HCT116 (cell line): ENCODE measurements at regions not wholly inside any gene's neighbourhood (a gene's known extent, or its start where the extent isn't known, plus 50 kb on each side); places are given as distances from the start of the nearest gene placed in this dataset.

Experiments
- ATAC-seq: fragments of 200-7000 bp; cut with Tn5 transposase; 2 replicates; pipeline ENCODE4 v1.9.1; 2020; ENCODE audit warnings: mild to moderate bottlenecking, moderate library complexity
- BruUV-seq: library from RNA; stranded (reverse); fragments of 400-500 nt; replicated peaks from 2 replicates; lab custom pipeline; 2021; lab: Mats Ljungman, UMichigan
- CTCF ChIA-PET: fragments of 300-600 bp; sonication (Branson Sonifier 250); formaldehyde crosslinking; loops from one replicate; lab custom pipeline; 2021; ENCODE audit warnings: antibody characterized with exemption; lab: Charles Lee
- POLR2A ChIA-PET: fragments of 300-600, 350-600 bp; sonication (Branson Sonifier 250); formaldehyde crosslinking; loops from one replicate; lab custom pipeline; 2021; ENCODE audit warnings: antibody characterized with exemption; lab: Charles Lee
- RAD21 ChIA-PET, 2 experiments: fragments of 300-600 bp; sonication (Branson Sonifier 250); formaldehyde crosslinking; loops; one replicate each; lab custom pipeline; 2023; ENCODE audit warnings: low total read pairs in 2 of 2; ENCODE audit not compliant: uncharacterized antibody in 2 of 2, unreplicated experiment in 2 of 2, low non-redundant PET in 1 of 2; lab: Charles Lee
- DNase-seq: peaks from one replicate; pipeline ENCODE4 v3.0.0-alpha.2; 2010; ENCODE audit warnings: low read depth, low spot score
- H2AFZ ChIP-seq: fragments of 200-600 bp; shearing (Covaris generic), sonication (generic); 2 replicates; pipeline ENCODE4 v1.6.1; 2017; ENCODE audit warnings: low read depth, mixed run types, mixed read lengths, antibody characterized with exemption, low read length; ENCODE audit not compliant: poor library complexity, severe bottlenecking
- H3K27ac ChIP-seq: 2 replicates; pipeline ENCODE4 v1.5.1; 2012; ENCODE audit warnings: low read depth, low read length
- H3K27me3 ChIP-seq: fragments of 200-600 bp; sonication (generic); 2 replicates; pipeline ENCODE4 v1.6.1; 2016; ENCODE audit warnings: mixed run types, low read length, mixed read lengths; ENCODE audit not compliant: insufficient read depth
- H3K36me3 ChIP-seq, 2 experiments: fragments of 200-500 bp in 1 of 2; fragments of 200-600 bp in 1 of 2; sonication (Bioruptor generic) in 1 of 2; sonication (generic) in 1 of 2; 2 replicates each; pipeline versions ENCODE4 v1.5.1 to v1.6.1; 2014 to 2016; ENCODE audit warnings: low read length in 2 of 2, inconsistent platforms in 1 of 2, mixed read lengths in 1 of 2, mixed run types in 1 of 2; ENCODE audit not compliant: insufficient read depth in 2 of 2, control insufficient read depth in 1 of 2
- H3K4me1 ChIP-seq, 2 experiments: fragments of 200-600 bp in 1 of 2; sonication (generic) in 1 of 2; 2 replicates each; pipeline versions ENCODE4 v1.5.1 to v1.6.1; 2012 to 2017; ENCODE audit warnings: low read length in 2 of 2, inconsistent platforms in 1 of 2, mild to moderate bottlenecking in 1 of 2, mixed read lengths in 1 of 2, mixed run types in 1 of 2, moderate library complexity in 1 of 2; ENCODE audit not compliant: insufficient read depth in 2 of 2, control insufficient read depth in 1 of 2
- H3K4me2 ChIP-seq: fragments of 200-600 bp; sonication (generic); 2 replicates; pipeline ENCODE4 v1.6.1; 2017; ENCODE audit warnings: mixed run types, low read length, mixed read lengths
- H3K4me3 ChIP-seq, 2 experiments: fragments of 200-600 bp in 1 of 2; sonication (generic) in 1 of 2; replicated peaks in 1 of 2; 2 replicates each; pipeline ENCODE4 v1.5.1; 2011 to 2016; ENCODE audit warnings: low read length in 2 of 2, control low read depth in 1 of 2, low read depth in 1 of 2, mild to moderate bottlenecking in 1 of 2, mixed read lengths in 1 of 2, mixed run types in 1 of 2
- H3K79me2 ChIP-seq: fragments of 200-600 bp; sonication (generic); 2 replicates; pipeline ENCODE4 v1.6.1; 2017; ENCODE audit warnings: mild to moderate bottlenecking, mixed run types, low read length, moderate library complexity, mixed read lengths; ENCODE audit not compliant: insufficient read depth
- H3K9ac ChIP-seq: fragments of 200-600 bp; sonication (generic); 2 replicates; pipeline ENCODE4 v1.6.1; 2016; ENCODE audit warnings: low read length, mixed read lengths
- H3K9me2 ChIP-seq: fragments of 200-600 bp; sonication (generic), shearing (Covaris generic); 2 replicates; pipeline ENCODE4 v1.6.1; 2017; ENCODE audit warnings: mixed run types, mild to moderate bottlenecking, moderate library complexity; ENCODE audit not compliant: insufficient read depth
- H3K9me3 ChIP-seq, 2 experiments: fragments of 200-500 bp in 1 of 2; fragments of 200-600 bp in 1 of 2; sonication (Bioruptor generic) in 1 of 2; sonication (generic) in 1 of 2; 2 replicates each; pipeline ENCODE4 v1.6.1; 2014 to 2017; ENCODE audit warnings: low read length in 2 of 2, mixed read lengths in 2 of 2, inconsistent platforms in 1 of 2, low read depth in 1 of 2, mild to moderate bottlenecking in 1 of 2, mixed run types in 1 of 2, moderate library complexity in 1 of 2; ENCODE audit not compliant: control insufficient read depth in 1 of 2, insufficient read depth in 1 of 2
- H4K20me1 ChIP-seq: fragments of 200-600 bp; sonication (generic), shearing (Covaris generic); 2 replicates; pipeline ENCODE4 v1.6.1; 2017; ENCODE audit warnings: mixed run types, mild to moderate bottlenecking, moderate library complexity; ENCODE audit not compliant: insufficient read depth
- CEBPB ChIP-seq: IDR thresholded peaks from 2 replicates; pipeline ENCODE4 v1.6.1; 2012; ENCODE audit warnings: low read depth
- EGR1 ChIP-seq: IDR thresholded peaks from 2 replicates; pipeline ENCODE4 v1.6.1; 2012; ENCODE audit warnings: low read depth
- EZH2phosphoT487 ChIP-seq: fragments of 200-600 bp; IDR thresholded peaks from 2 replicates; pipeline ENCODE4 v1.6.1; 2018; ENCODE audit warnings: antibody characterized with exemption, borderline replicate concordance
- FOSL1 ChIP-seq: IDR thresholded peaks from 2 replicates; pipeline ENCODE4 v1.6.1; 2012; ENCODE audit warnings: low read depth
- MAX ChIP-seq: IDR thresholded peaks from 2 replicates; pipeline ENCODE4 v1.6.1; 2012
- POLR2A ChIP-seq: IDR thresholded peaks from 2 replicates; pipeline ENCODE4 v1.7.0; 2011; ENCODE audit warnings: borderline replicate concordance; ENCODE audit not compliant: insufficient read depth, insufficient read length; ENCODE audit errors: extremely low read depth
- TCF7L2 ChIP-seq: IDR thresholded peaks from 2 replicates; pipeline ENCODE4 v1.7.0; 2011; ENCODE audit warnings: borderline replicate concordance, inconsistent platforms; ENCODE audit not compliant: insufficient read depth, insufficient read length; ENCODE audit errors: extremely low read depth
- YY1 ChIP-seq: IDR thresholded peaks from 2 replicates; pipeline ENCODE4 v1.6.1; 2011; ENCODE audit warnings: low read length, low read depth, moderate library complexity, mild to moderate bottlenecking; ENCODE audit not compliant: insufficient replicate concordance; ENCODE audit errors: extremely low read depth
- intact Hi-C: fragments of 100-400 bp; cut with micrococcal nuclease; formaldehyde crosslinking; loops from 2 replicates; pipeline ENCODE4 v1.10.0; 2022

- no peaks in the 10 kb centered on the region for H3K9me2 ChIP-seq
- intact Hi-C loops: no loop called here
- no peak overlapping the region for H3K9ac ChIP-seq
- ATAC-seq (no peak), DNase-seq (no peak)
- no peaks in the 10 kb centered on the region for H4K20me1 ChIP-seq
- ChIA-PET RAD21 (no interaction called here), POLR2A (no interaction called here), CTCF (no interaction called here)
- no peaks in the 10 kb centered on the region for H3K79me2 ChIP-seq
- no TSS peak for BruUV-seq
- no peak overlapping the region for H3K4me2 ChIP-seq
- no peak overlapping the region for H3K27ac ChIP-seq
- TF ChIP-seq FOSL1 (no peak), CEBPB (no peak), MAX (no peak), EZH2phosphoT487 (no peak), YY1 (no peak), POLR2A (no peak), EGR1 (no peak)
- peaks cover 0 to 4% of the 10 kb centered on the region in 2 experiments; a peak in 1 of 4 replicates for H3K4me1 ChIP-seq
- H2AFZ ChIP-seq: no peak overlapping the region
- H3K27me3 ChIP-seq: no peaks in the 10 kb centered on the region
- no peaks in the 10 kb centered on the region for H3K36me3 ChIP-seq
- H3K9me3 ChIP-seq: no peaks in the 10 kb centered on the region
- no peak overlapping the region for H3K4me3 ChIP-seq
Measured at GRCh38 chr4:155599085-155599484, 67.6 kb upstream of the GUCY1A1 start.

- no peaks in the 10 kb centered on the region for H3K36me3 ChIP-seq
- RAD21 ChIA-PET: no interaction called here
- H3K9me3 ChIP-seq: no peaks in the 10 kb centered on the region
- H3K4me2 ChIP-seq: no peak overlapping the region
- CTCF ChIA-PET: no interaction called here
- H3K9me2 ChIP-seq: no peaks in the 10 kb centered on the region
- H3K4me1 ChIP-seq: peaks cover 0 to 4% of the 10 kb centered on the region in 2 experiments; a peak in 1 of 4 replicates
- no peak overlapping the region for H3K27ac ChIP-seq
- no peak overlapping the region for H3K9ac ChIP-seq
- no peaks in the 10 kb centered on the region for H3K27me3 ChIP-seq
- intact Hi-C loops: no loop called here
- no peaks in the 10 kb centered on the region for H4K20me1 ChIP-seq
- no peak overlapping the region for H3K4me3 ChIP-seq
- no TSS peak for BruUV-seq
- H2AFZ ChIP-seq: no peak overlapping the region
- POLR2A ChIA-PET: no interaction called here
- H3K79me2 ChIP-seq: no peaks in the 10 kb centered on the region
- no peak for ATAC-seq
- no peak for DNase-seq
- no peak for TF ChIP-seq TCF7L2
- TF ChIP-seq, all 23 proteins: peak for 0
Measured at GRCh38 chr4:155597933-155598451, 68.7 kb upstream of the GUCY1A1 start.
